ENCODE measurements at regions not wholly inside any gene's neighbourhood (a gene's known extent, or its start where the extent isn't known, plus 50 kb on each side); places are given as distances from the start of the nearest gene placed in this dataset.

GRCh38 chr6:77172578-77172977 is 290.7 kb downstream of the HTR1B start:
- H3K27ac ChIP-seq (ENCODE audit: poor library complexity, severe bottlenecking): no peak overlapping the region
- H3K9me3 ChIP-seq (ENCODE audit: severe bottlenecking): no peaks in the 10 kb centered on the region
- H3K4me3 ChIP-seq (ENCODE audit: severe bottlenecking): no peak overlapping the region
- ATAC-seq (ENCODE audit: low read depth): no peak
- H3K4me1 ChIP-seq (ENCODE audit: insufficient read depth, poor library complexity, severe bottlenecking): no peaks in the 10 kb centered on the region
- H3K36me3 ChIP-seq (ENCODE audit: low read depth): 0 out of 2 replicates have a peak, but pooled peaks cover 5% of the 10 kb centered on the region
- DNase-seq (ENCODE audit: low spot score): no peak
- TF ChIP-seq, protein P1, sequence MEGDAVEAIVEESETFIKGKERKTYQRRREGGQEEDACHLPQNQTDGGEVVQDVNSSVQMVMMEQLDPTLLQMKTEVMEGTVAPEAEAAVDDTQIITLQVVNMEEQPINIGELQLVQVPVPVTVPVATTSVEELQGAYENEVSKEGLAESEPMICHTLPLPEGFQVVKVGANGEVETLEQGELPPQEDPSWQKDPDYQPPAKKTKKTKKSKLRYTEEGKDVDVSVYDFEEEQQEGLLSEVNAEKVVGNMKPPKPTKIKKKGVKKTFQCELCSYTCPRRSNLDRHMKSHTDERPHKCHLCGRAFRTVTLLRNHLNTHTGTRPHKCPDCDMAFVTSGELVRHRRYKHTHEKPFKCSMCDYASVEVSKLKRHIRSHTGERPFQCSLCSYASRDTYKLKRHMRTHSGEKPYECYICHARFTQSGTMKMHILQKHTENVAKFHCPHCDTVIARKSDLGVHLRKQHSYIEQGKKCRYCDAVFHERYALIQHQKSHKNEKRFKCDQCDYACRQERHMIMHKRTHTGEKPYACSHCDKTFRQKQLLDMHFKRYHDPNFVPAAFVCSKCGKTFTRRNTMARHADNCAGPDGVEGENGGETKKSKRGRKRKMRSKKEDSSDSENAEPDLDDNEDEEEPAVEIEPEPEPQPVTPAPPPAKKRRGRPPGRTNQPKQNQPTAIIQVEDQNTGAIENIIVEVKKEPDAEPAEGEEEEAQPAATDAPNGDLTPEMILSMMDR (IDR thresholded peaks at IDR 0.05; ENCODE audit: poor library complexity, severe bottlenecking): no peak
- no peaks in the 10 kb centered on the region for H3K27me3 ChIP-seq (ENCODE audit: insufficient read depth, poor library complexity, severe bottlenecking)

DNA sequence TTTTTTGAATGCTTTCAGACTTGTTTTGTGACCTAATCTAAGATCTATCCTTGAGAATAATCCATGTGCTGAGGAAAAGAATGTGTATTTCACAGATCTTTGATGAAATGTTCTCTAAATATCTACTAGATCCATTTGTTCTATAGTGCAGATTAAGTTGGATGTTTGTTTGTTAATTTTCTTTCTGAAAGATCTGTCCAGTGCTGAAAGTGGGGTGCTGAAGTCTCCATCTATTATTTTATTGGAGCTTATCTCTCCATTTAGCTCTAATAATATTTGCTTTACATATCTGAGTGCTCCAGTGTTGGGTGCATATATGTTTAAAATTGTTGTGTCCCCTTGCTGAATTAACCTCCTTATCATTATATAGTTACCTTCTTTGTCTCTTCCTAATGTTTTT is 303.6 kb downstream of the HTR1B start:
- Histone ChIP-seq H3K4me3 (ENCODE audit: severe bottlenecking) (no peak overlapping the region), H3K36me3 (ENCODE audit: low read depth) (no peaks in the 10 kb centered on the region), H3K9me3 (ENCODE audit: severe bottlenecking) (no peaks in the 10 kb centered on the region), H3K4me1 (ENCODE audit: insufficient read depth, poor library complexity, severe bottlenecking) (no peaks in the 10 kb centered on the region), H3K27me3 (ENCODE audit: insufficient read depth, poor library complexity, severe bottlenecking) (no peaks in the 10 kb centered on the region), H3K27ac (ENCODE audit: poor library complexity, severe bottlenecking) (no peak overlapping the region)
- TF ChIP-seq, protein P1 (IDR thresholded peaks at IDR 0.05; ENCODE audit: poor library complexity, severe bottlenecking): no peak
- no peak for ATAC-seq (ENCODE audit: low read depth)
- no peak for DNase-seq (ENCODE audit: low spot score)

DNA sequence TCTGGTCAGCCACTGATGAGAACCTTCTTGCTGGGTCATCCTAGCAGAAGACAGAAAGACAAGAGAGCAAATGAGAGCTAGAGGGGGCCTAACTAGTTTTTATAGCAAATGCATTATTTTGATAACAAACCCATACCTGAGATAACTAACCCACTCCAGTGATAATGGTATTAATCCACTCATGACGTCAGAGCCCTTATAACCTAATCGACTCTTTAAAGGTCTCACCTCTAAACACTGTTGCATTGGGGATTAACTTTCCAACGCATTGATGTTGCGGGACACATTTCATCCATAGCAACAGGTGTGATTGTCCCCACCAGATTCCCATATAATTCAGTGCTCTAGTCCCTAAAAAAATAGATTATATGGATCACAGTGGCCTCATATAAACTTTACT is 312.1 kb downstream of the HTR1B start:
- no peaks in the 10 kb centered on the region for H3K36me3 ChIP-seq (ENCODE audit: low read depth)

GRCh38 chr6:77150736-77151135 is 312.6 kb downstream of the HTR1B start:
- no peak overlapping the region for H3K27ac ChIP-seq (ENCODE audit: poor library complexity, severe bottlenecking)
- H3K27me3 ChIP-seq (ENCODE audit: insufficient read depth, poor library complexity, severe bottlenecking): no peaks in the 10 kb centered on the region
- TF ChIP-seq, protein P1 (IDR thresholded peaks at IDR 0.05; ENCODE audit: poor library complexity, severe bottlenecking): no peak
- ATAC-seq (ENCODE audit: low read depth) (no peak), DNase-seq (ENCODE audit: low spot score) (no peak)
- H3K9me3 ChIP-seq (ENCODE audit: severe bottlenecking): no peaks in the 10 kb centered on the region
- H3K36me3 ChIP-seq (ENCODE audit: low read depth): no peaks in the 10 kb centered on the region
- H3K4me3 ChIP-seq (ENCODE audit: severe bottlenecking): no peak overlapping the region
- H3K4me1 ChIP-seq (ENCODE audit: insufficient read depth, poor library complexity, severe bottlenecking): no peaks in the 10 kb centered on the region

More for the DNA sequence above, 312.1 kb downstream of the HTR1B start:
- ATAC-seq (ENCODE audit: low read depth) (no peak), DNase-seq (ENCODE audit: low spot score) (no peak)
- no peak overlapping the region for H3K27ac ChIP-seq (ENCODE audit: poor library complexity, severe bottlenecking)
- TF ChIP-seq, protein P1 (IDR thresholded peaks at IDR 0.05; ENCODE audit: poor library complexity, severe bottlenecking): no peak
- no peaks in the 10 kb centered on the region for H3K4me1 ChIP-seq (ENCODE audit: insufficient read depth, poor library complexity, severe bottlenecking)
- H3K9me3 ChIP-seq (ENCODE audit: severe bottlenecking): no peaks in the 10 kb centered on the region
- H3K27me3 ChIP-seq (ENCODE audit: insufficient read depth, poor library complexity, severe bottlenecking): no peaks in the 10 kb centered on the region
- no peak overlapping the region for H3K4me3 ChIP-seq (ENCODE audit: severe bottlenecking)

GRCh38 chr6:77145244-77145643 is 318.0 kb downstream of the HTR1B start:
- Histone ChIP-seq H3K9me3 (ENCODE audit: severe bottlenecking) (no peaks in the 10 kb centered on the region), H3K4me3 (ENCODE audit: severe bottlenecking) (no peak overlapping the region), H3K27me3 (ENCODE audit: insufficient read depth, poor library complexity, severe bottlenecking) (no peaks in the 10 kb centered on the region), H3K36me3 (ENCODE audit: low read depth) (no peaks in the 10 kb centered on the region), H3K27ac (ENCODE audit: poor library complexity, severe bottlenecking) (no peak overlapping the region), H3K4me1 (ENCODE audit: insufficient read depth, poor library complexity, severe bottlenecking) (no peaks in the 10 kb centered on the region)
- DNase-seq (ENCODE audit: low spot score) (no peak), ATAC-seq (ENCODE audit: low read depth) (no peak)
- TF ChIP-seq, protein P1 (IDR thresholded peaks at IDR 0.05; ENCODE audit: poor library complexity, severe bottlenecking): no peak

All from RWPE2 (cell line).